SK-N-SH (cell line): ENCODE measurements at regions not wholly inside any gene's neighbourhood (a gene's known extent, or its start where the extent isn't known, plus 50 kb on each side); places are given as distances from the start of the nearest gene placed in this dataset.

Source experiments
- CTCF ChIA-PET: fragments of 300-600, 350-600 bp; formaldehyde crosslinking; extraction: SDS; loops from one replicate; lab custom pipeline; 2021; lab: Yijun Ruan, JAX
- POLR2A ChIA-PET: fragments of 350-600 bp; sonication (Branson Sonifier 250); formaldehyde crosslinking; extraction: SDS; loops from one replicate; lab custom pipeline; 2020; ENCODE audit warnings: antibody characterized with exemption, inconsistent platforms; lab: Yijun Ruan, JAX
- DNase-seq: peaks from one replicate; pipeline ENCODE4 v3.0.0; 2012
- H2AFZ ChIP-seq: fragments of 200-600 bp; sonication (generic); 2 replicates; pipeline ENCODE4 v1.8.1; 2016; ENCODE audit warnings: antibody characterized with exemption, mild to moderate bottlenecking, low read depth
- H3F3A ChIP-seq: fragments of 200-600 bp; sonication (generic); replicated peaks from 2 replicates; pipeline ENCODE3; 2016; ENCODE audit warnings: antibody characterized with exemption, mild to moderate bottlenecking; ENCODE audit not compliant: insufficient read depth
- H3K27ac ChIP-seq, 2 experiments: fragments of 200-500 bp in 1 of 2; fragments of 200-600 bp in 1 of 2; sonication (Bioruptor generic) in 1 of 2; sonication (generic), shearing (Covaris generic) in 1 of 2; 2 replicates each; pipeline versions ENCODE4 v1.5.1 to v1.6.1; 2014 to 2016; ENCODE audit warnings: low read depth in 2 of 2, inconsistent platforms in 1 of 2, low read length in 1 of 2, mild to moderate bottlenecking in 1 of 2, mixed read lengths in 1 of 2
- H3K27me3 ChIP-seq: fragments of 200-600 bp; sonication (generic), shearing (Covaris generic); 2 replicates; pipeline ENCODE4 v1.6.1; 2016; ENCODE audit warnings: mixed run types; ENCODE audit not compliant: insufficient read depth
- H3K36me3 ChIP-seq, 2 experiments: fragments of 200-500 bp in 1 of 2; fragments of 200-600 bp in 1 of 2; sonication (Bioruptor generic) in 1 of 2; sonication (generic) in 1 of 2; replicated peaks in 1 of 2; 2 replicates each; pipeline versions ENCODE3 to v1.5.1; 2014 to 2016; ENCODE audit warnings: low read length in 1 of 2, mild to moderate bottlenecking in 1 of 2; ENCODE audit not compliant: insufficient read depth in 2 of 2, control insufficient read depth in 1 of 2
- H3K4me1 ChIP-seq, 2 experiments: fragments of 200-500 bp in 1 of 2; fragments of 200-600 bp in 1 of 2; sonication (Bioruptor generic) in 1 of 2; sonication (generic), shearing (Covaris generic) in 1 of 2; 2 replicates each; pipeline versions ENCODE4 v1.5.1 to v1.6.1; 2014 to 2016; ENCODE audit warnings: low read depth in 1 of 2, low read length in 1 of 2, mixed run types in 1 of 2; ENCODE audit not compliant: insufficient read depth in 2 of 2, control insufficient read depth in 1 of 2
- H3K4me2 ChIP-seq: fragments of 200-600 bp; sonication (generic), shearing (Covaris generic); 2 replicates; pipeline ENCODE4 v1.6.1; 2017; ENCODE audit warnings: mixed run types
- H3K4me3 ChIP-seq, 2 experiments: fragments of 200-500 bp in 1 of 2; fragments of 200-600 bp in 1 of 2; sonication (Bioruptor generic) in 1 of 2; sonication (generic), shearing (Covaris generic) in 1 of 2; 2 replicates each; pipeline versions ENCODE4 v1.5.1 to v1.8.1; 2014 to 2016; ENCODE audit warnings: low read depth in 2 of 2, inconsistent platforms in 1 of 2, low read length in 1 of 2, mild to moderate bottlenecking in 1 of 2, mixed read lengths in 1 of 2, moderate library complexity in 1 of 2
- H3K79me2 ChIP-seq: fragments of 200-600 bp; sonication (generic); 2 replicates; pipeline ENCODE4 v1.8.1; 2017; ENCODE audit warnings: mild to moderate bottlenecking; ENCODE audit not compliant: insufficient read depth
- H3K9ac ChIP-seq: fragments of 200-600 bp; sonication (generic); 2 replicates; pipeline ENCODE4 v1.6.1; 2017; ENCODE audit warnings: mixed run types
- H3K9me2 ChIP-seq: fragments of 200-600 bp; sonication (generic); 2 replicates; pipeline ENCODE4 v1.6.1; 2017; ENCODE audit warnings: mixed run types
- H3K9me3 ChIP-seq: fragments of 200-600 bp; sonication (generic); 2 replicates; pipeline ENCODE4 v1.6.1; 2017; ENCODE audit warnings: mixed run types, mild to moderate bottlenecking, moderate library complexity
- H4K20me1 ChIP-seq: fragments of 200-600 bp; sonication (generic); 2 replicates; pipeline ENCODE4 v1.6.1; 2017; ENCODE audit warnings: mild to moderate bottlenecking, mixed run types; ENCODE audit not compliant: insufficient read depth
- CHD2 ChIP-seq: fragments of 150-350 bp; IDR thresholded peaks from 2 replicates; pipeline ENCODE4 v1.6.1; 2018; ENCODE audit warnings: low read length; ENCODE audit not compliant: partially characterized antibody
- EP300 ChIP-seq, 2 experiments: IDR thresholded peaks; 2 replicates each; pipeline versions ENCODE4 v1.4.0 to v1.6.1; 2012; ENCODE audit warnings: borderline replicate concordance in 1 of 2, low read depth in 1 of 2, low read length in 1 of 2
- FOXJ3 ChIP-seq: sonication (generic); formaldehyde crosslinking; IDR thresholded peaks from 2 replicates; pipeline ENCODE4 v1.5.1; 2020; ENCODE audit warnings: mild to moderate bottlenecking, missing genetic modification reagents
- GATA2 ChIP-seq: sonication (generic); formaldehyde crosslinking; IDR thresholded peaks from 2 replicates; pipeline ENCODE4 v1.5.0; 2020; ENCODE audit warnings: mild to moderate bottlenecking, missing genetic modification reagents
- MXI1 ChIP-seq: IDR thresholded peaks from 2 replicates; pipeline ENCODE4 v1.6.1; 2012; ENCODE audit warnings: mild to moderate bottlenecking, low read depth, low read length, improper control_type of control experiment
- RAD21 ChIP-seq: IDR thresholded peaks from 2 replicates; pipeline ENCODE4 v1.6.1; 2012; ENCODE audit warnings: mild to moderate bottlenecking, low read length
- TAF1 ChIP-seq: IDR thresholded peaks from 2 replicates; pipeline ENCODE4 v1.6.1; 2012; ENCODE audit warnings: low read depth, mild to moderate bottlenecking, low read length, moderate library complexity, borderline replicate concordance
- WGBS: methylation state at CpG from one replicate; pipeline ENCODE4 v1.1.6; 2017; ENCODE audit warnings: low lambda C conversion rate; 5-methylcytosine and 5-hydroxymethylcytosine counted together
- TF ChIP-seq, protein P1 (sequence below): IDR thresholded peaks from 2 replicates; pipeline ENCODE4 v1.4.0; 2012; ENCODE audit warnings: low read depth, borderline replicate concordance

DNA sequence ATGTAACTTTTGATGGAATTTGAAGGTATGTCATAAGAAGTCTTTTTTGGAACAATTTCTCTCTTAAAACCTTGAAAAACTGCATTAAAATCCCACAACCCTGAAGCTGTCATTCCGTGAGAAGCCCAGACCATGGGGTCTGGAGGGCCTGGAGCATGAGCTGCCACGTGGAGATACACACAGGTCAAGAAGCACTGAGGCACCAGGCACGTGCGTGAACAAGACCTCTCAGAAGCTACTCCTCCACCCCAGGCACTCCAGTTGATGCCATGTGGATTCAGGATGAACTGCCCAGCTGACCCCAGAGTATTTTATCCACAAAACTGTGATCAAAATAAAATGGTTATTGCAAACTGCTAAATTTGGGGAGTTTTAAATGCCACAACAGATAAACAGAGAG is 227.5 kb upstream of the BRINP1 start:
- Histone ChIP-seq H2AFZ (no peak overlapping the region), H3K4me3 (no peak overlapping the region), H3K27ac (no peak overlapping the region), H3K9ac (no peak overlapping the region), H3K4me2 (no peak overlapping the region), H3K9me2 (no peaks in the 10 kb centered on the region), H3K9me3 (no peaks in the 10 kb centered on the region), H4K20me1 (no peaks in the 10 kb centered on the region), H3K4me1 (no peaks in the 10 kb centered on the region), H3K79me2 (no peaks in the 10 kb centered on the region), H3F3A (no peaks in the 10 kb centered on the region), H3K36me3 (no peaks in the 10 kb centered on the region), H3K27me3 (no peaks in the 10 kb centered on the region)
- no peak for DNase-seq
- WGBS, result 17% methylated on average over 4 of the region's 4 CpGs
- ChIA-PET POLR2A (no interaction called here), CTCF (interaction anchor here (0.6 kb wide), 1 partner anchor 1485 kb away, joined by 3 read pairs; no protein-coding TSS in a partner anchor)
- no peak for TF ChIP-seq TAF1
- no peak for TF ChIP-seq GATA2 (CRISPR knock-in tag)

GRCh38 chr9:119588874-119589744 is 219.9 kb upstream of the BRINP1 start:
- no peaks in the 10 kb centered on the region for H3K4me1 ChIP-seq
- H3K27me3 ChIP-seq, result no peaks in the 10 kb centered on the region
- no peak overlapping the region for H3K4me3 ChIP-seq
- no peak overlapping the region for H3K4me2 ChIP-seq
- no peaks in the 10 kb centered on the region for H3K36me3 ChIP-seq
- H3F3A ChIP-seq, result no peaks in the 10 kb centered on the region
- H3K27ac ChIP-seq, result no peak overlapping the region
- CTCF ChIA-PET, result interaction anchor here (1.0 kb wide), 1 partner anchor 380 kb away, joined by 3 read pairs; no protein-coding TSS in a partner anchor
- H4K20me1 ChIP-seq, result no peaks in the 10 kb centered on the region
- H3K79me2 ChIP-seq, result no peaks in the 10 kb centered on the region
- TF ChIP-seq EP300 (IDR thresholded peaks at IDR 0.05; ENCODE audit: borderline replicate concordance in 1 of 2, low read depth in 1 of 2, low read length in 1 of 2) (no peak), CHD2 (no peak)
- no peaks in the 10 kb centered on the region for H3K9me2 ChIP-seq
- H3K9ac ChIP-seq, result no peak overlapping the region
- POLR2A ChIA-PET, result no interaction called here
- WGBS, result 26% methylated on average over 11 of the region's 12 CpGs
- DNase-seq, result no peak
- H2AFZ ChIP-seq, result no peak overlapping the region
- no peaks in the 10 kb centered on the region for H3K9me3 ChIP-seq

DNA sequence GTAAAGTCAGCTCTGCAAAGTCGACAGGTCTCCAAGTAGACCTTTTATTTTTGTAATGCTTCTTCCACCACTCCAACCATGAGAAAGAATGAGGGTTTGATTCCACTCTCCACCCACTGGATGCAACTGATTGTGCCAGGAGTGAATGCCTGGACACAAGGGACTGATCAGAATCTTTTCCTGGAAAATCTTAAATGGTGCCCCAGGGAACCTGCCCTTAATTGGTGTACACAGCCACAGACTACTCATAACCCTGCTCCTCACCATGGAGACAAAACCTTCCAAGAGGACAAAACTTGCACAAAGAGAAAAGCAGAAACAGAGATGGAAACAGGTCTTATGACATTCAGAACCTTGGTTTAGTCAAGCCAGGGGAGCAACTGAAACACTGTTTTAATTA is 208.6 kb upstream of the BRINP1 start:
- Histone ChIP-seq H3K9me2 (no peaks in the 10 kb centered on the region), H3K36me3 (no peaks in the 10 kb centered on the region), H3K4me3 (no peak overlapping the region), H3F3A (no peaks in the 10 kb centered on the region), H3K27me3 (no peaks in the 10 kb centered on the region), H3K79me2 (no peaks in the 10 kb centered on the region), H3K9me3 (no peaks in the 10 kb centered on the region), H3K9ac (no peak overlapping the region), H4K20me1 (no peaks in the 10 kb centered on the region), H3K27ac (no peak overlapping the region), H2AFZ (no peak overlapping the region), H3K4me2 (no peak overlapping the region), H3K4me1 (no peaks in the 10 kb centered on the region; a peak in 1 of 4 replicates)
- DNase-seq, result no peak
- ChIA-PET CTCF (no interaction called here), POLR2A (no interaction called here)
- 19% methylated on average over 1 of the region's 1 CpG for WGBS
- TF ChIP-seq FOXJ3 (CRISPR knock-in tag) (no peak), MXI1 (no peak), CHD2 (no peak), RAD21 (no peak)
- TF ChIP-seq, protein P1, sequence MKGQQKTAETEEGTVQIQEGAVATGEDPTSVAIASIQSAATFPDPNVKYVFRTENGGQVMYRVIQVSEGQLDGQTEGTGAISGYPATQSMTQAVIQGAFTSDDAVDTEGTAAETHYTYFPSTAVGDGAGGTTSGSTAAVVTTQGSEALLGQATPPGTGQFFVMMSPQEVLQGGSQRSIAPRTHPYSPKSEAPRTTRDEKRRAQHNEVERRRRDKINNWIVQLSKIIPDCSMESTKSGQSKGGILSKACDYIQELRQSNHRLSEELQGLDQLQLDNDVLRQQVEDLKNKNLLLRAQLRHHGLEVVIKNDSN, result no peak
